ENCODE measurements at regions not wholly inside any gene's neighbourhood (a gene's known extent, or its start where the extent isn't known, plus 50 kb on each side); places are given as distances from the start of the nearest gene placed in this dataset.

GRCh38 chr12:74441872-74442271 is 95.8 kb upstream of the ATXN7L3B start:
- DNase-seq (ENCODE audit: low read depth) = no peak

DNA sequence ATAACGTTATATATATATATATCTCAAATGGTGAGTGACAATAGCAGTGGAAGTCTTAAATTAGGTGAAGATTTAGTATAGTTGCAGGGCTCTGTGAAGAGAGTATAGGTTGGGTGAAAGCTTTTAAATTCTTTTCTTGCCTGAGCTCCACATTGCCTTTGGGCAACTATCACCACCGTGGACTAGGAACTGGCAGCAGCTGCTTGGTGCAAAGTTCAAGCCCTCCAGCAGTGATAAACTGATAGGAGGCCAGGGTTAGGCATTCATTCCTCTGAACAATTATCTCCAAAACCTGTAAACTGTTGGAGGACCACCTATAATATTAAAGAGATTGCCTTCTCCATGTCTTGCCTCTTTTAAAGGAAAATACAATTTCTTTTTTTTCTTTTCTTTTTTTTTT is 91.2 kb upstream of the ATXN7L3B start:
- DNase-seq (ENCODE audit: low read depth) = no peak

DNA sequence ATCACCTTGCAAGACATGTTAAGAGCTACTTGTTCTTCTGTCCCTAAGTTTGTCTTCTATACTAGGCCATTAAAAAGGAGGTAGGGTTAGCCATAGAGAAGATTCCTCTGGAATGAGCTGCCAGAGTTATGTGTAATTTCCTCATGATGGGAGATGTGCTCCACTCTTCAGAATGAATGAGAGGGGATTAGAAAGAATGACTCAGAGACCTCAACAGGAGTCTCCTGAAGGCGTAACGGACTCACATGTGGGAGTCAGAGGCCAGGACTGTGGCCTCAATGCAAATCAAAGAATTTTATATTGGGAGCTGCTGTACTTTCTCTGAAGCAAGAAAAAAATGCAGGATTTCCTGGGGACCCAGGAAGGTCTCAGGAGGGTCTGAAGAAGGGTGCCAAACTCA is 87.8 kb upstream of the ATXN7L3B start:
- DNase-seq (ENCODE audit: low read depth) = peak; percentile 33

- DNase-seq (ENCODE audit: low read depth) = no peak
Observed at GRCh38 chr12:74454109-74454508, 83.5 kb upstream of the ATXN7L3B start.

GRCh38 chr12:74455429-74455828 is 82.2 kb upstream of the ATXN7L3B start:
- DNase-seq (ENCODE audit: low read depth) = no peak

DNA sequence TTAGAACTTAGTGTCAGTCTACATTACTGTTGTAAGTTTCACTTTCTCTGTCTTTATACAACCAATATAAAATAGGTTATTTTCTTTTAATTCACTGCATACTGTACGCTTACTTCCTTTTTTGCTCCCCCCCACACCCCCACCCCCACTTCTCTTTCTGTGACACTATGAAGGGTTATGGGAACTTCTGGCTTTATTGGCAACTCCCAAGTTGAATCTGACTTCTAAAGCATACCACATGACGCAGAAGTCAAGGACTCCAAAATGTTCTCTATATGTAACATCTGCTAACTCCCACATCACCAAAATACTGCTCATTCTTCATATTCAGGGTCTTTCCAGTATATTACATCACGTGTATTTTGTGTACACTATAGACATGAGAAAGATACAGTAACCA is 81.2 kb upstream of the ATXN7L3B start:
- DNase-seq (ENCODE audit: low read depth) = no peak

GRCh38 chr12:74468401-74468800 is 69.2 kb upstream of the ATXN7L3B start:
- no peak for DNase-seq (ENCODE audit: low read depth)

DNA sequence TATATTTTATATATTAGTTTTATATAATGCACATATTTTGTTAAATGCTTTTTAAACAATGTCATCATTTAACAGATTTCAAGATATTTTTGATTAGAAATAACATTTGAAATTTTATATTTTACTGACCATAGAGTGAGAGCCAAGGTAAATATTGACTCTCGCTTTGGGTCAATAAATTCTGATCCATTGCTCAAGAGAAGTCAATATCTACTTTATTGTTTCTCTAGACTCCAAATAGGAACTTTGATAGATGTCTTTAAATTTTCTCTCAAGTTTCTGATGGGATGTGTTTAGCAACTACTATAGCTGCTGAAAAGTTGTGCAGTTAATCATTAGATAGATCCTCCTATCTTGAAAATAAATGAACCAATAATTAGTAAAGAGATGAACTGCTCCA is 61.4 kb upstream of the ATXN7L3B start:
- DNase-seq (ENCODE audit: low read depth) = no peak

- no peak for DNase-seq (ENCODE audit: low read depth)
Observed at GRCh38 chr12:74481078-74481477, 56.6 kb upstream of the ATXN7L3B start.

DNA sequence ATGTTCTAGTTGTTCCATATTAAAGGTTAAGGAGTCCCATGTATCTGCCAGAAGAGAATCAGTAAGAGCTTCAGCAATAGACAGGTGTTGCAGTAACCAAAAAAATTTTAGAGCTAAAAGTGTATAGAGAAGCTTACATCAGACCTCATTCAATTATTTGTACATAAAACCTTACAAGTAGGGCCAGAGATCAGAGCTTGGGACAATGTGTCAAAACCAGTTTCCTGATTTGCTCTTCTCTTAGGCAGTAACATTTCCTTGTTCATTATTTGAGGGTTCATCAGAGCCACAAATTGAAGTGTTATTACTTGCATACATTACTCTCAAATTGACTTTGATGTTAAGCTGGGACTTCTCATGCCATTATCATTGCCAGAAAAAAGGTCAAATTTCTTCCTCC is 55.5 kb upstream of the ATXN7L3B start:
- no peak for DNase-seq (ENCODE audit: low read depth)

DNA sequence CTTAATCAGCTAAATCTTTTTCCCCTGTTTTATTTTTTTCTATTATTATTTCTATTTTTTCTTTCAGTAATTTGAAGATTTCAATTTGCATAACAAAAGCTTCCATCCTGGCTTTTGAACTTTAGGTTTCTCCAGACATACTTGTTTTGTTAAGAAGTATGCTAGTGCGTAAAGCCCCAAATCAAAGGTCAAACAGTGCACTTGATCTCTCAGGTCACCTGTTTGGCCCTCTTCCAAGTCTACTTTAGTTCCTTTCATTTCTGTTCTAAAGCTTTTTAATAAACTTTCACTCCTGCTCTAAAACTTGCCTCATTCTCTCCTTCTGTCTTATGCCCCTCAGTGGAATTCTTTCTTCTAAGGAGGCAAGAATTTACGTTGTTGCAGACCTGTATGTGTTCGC is 54.6 kb upstream of the ATXN7L3B start:
- no peak for DNase-seq (ENCODE audit: low read depth)
